ENCODE measurements at regions not wholly inside any gene's neighbourhood (a gene's known extent, or its start where the extent isn't known, plus 50 kb on each side); places are given as distances from the start of the nearest gene placed in this dataset.

- TF ChIP-seq CTCF (IDR thresholded peaks at IDR 0.05), result no peak
- intact Hi-C loops (cut with DNase I, micrococcal nuclease), result no loop called here
- Histone ChIP-seq H3K4me3 (no peak overlapping the region), H3K4me1 (ENCODE audit: low read depth) (no peaks in the 10 kb centered on the region), H3K36me3 (ENCODE audit: low read depth) (no peaks in the 10 kb centered on the region), H3K9me3 (peaks cover 44% of the 10 kb centered on the region)
- DNase-seq, result no peak
- no peak for ATAC-seq
These were observed 1104.1 kb upstream of the PHF14 start for GRCh38 chr7:9869566-9869965.

GRCh38 chr7:9870674-9871073 is 1103.0 kb upstream of the PHF14 start:
- intact Hi-C loops (cut with DNase I, micrococcal nuclease), result no loop called here

DNA sequence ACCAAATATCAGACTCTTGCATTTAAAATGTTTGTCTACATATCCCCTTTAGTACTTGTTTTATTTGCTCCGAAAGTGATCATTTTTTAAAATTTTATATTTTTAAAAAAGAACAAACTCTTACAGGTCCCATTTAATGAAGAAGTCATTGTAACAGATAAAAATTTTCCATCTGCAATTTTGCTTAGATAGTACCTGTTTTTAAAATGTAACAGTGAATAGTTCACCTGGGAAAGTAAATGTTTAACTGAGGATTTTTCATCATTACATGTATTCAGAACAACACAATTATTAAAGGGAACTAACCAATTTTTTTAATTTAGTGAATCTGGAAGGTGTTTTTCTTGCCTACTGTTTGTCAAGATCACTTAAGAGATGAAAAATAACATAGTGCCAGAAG is 1099.5 kb upstream of the PHF14 start:
- ATAC-seq, result no peak

More at GRCh38 chr7:9870674-9871073, 1103.0 kb upstream of the PHF14 start:
- H3K9me3 ChIP-seq, result peaks cover 46% of the 10 kb centered on the region
- no peak for TF ChIP-seq CTCF (IDR thresholded peaks at IDR 0.05)
- ATAC-seq (no peak), DNase-seq (no peak)
- H3K36me3 ChIP-seq (ENCODE audit: low read depth), result no peaks in the 10 kb centered on the region
- H3K4me3 ChIP-seq, result no peak overlapping the region
- no peaks in the 10 kb centered on the region for H3K4me1 ChIP-seq (ENCODE audit: low read depth)

GRCh38 chr7:9876053-9876452 is 1097.6 kb upstream of the PHF14 start:
- Histone ChIP-seq H3K36me3 (ENCODE audit: low read depth) (no peaks in the 10 kb centered on the region), H3K4me3 (no peak overlapping the region), H3K4me1 (ENCODE audit: low read depth) (no peaks in the 10 kb centered on the region), H3K9me3 (peaks cover 51% of the 10 kb centered on the region)
- DNase-seq, result no peak
- TF ChIP-seq CTCF (IDR thresholded peaks at IDR 0.05), result no peak
- intact Hi-C loops (cut with DNase I, micrococcal nuclease), result no loop called here
- ATAC-seq, result no peak

More for the DNA sequence above, 1099.5 kb upstream of the PHF14 start:
- Histone ChIP-seq H3K4me3 (no peak overlapping the region), H3K9me3 (peaks cover 48% of the 10 kb centered on the region), H3K36me3 (ENCODE audit: low read depth) (no peaks in the 10 kb centered on the region), H3K4me1 (ENCODE audit: low read depth) (no peaks in the 10 kb centered on the region)
- TF ChIP-seq CTCF (IDR thresholded peaks at IDR 0.05), result no peak
- intact Hi-C loops (cut with DNase I, micrococcal nuclease), result no loop called here
- no peak for DNase-seq

GRCh38 chr7:9889554-9889953 is 1084.1 kb upstream of the PHF14 start:
- intact Hi-C loops (cut with DNase I, micrococcal nuclease), result no loop called here
- DNase-seq, result no peak
- TF ChIP-seq CTCF (IDR thresholded peaks at IDR 0.05), result no peak
- Histone ChIP-seq H3K4me3 (no peak overlapping the region), H3K4me1 (ENCODE audit: low read depth) (no peaks in the 10 kb centered on the region), H3K9me3 (peaks cover 34% of the 10 kb centered on the region), H3K36me3 (ENCODE audit: low read depth) (no peaks in the 10 kb centered on the region)
- ATAC-seq, result no peak

DNA sequence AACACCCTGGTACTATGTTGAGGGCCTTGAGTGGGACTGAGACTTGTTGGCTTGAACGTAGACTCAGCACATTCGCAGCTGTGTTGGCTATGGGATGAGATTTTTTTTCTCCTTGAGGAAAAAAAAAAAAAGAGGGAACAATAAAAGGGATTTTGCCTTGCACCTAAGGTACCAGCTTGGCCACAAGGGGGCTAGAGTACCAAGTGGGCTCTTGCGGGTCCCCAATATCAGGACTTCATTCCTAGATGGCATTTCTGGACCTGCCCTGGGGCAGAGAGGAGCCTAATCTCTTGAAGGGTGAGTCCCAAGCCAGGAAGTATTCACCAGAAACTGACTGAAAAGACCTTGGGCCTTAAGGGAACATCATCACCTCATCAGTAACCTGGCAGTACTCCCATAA is 1083.6 kb upstream of the PHF14 start:
- H3K36me3 ChIP-seq (ENCODE audit: low read depth), result no peaks in the 10 kb centered on the region
- ATAC-seq, result no peak
- intact Hi-C loops (cut with DNase I, micrococcal nuclease), result no loop called here
- peaks cover 37% of the 10 kb centered on the region for H3K9me3 ChIP-seq
- H3K4me3 ChIP-seq, result no peak overlapping the region
- no peak for TF ChIP-seq CTCF (IDR thresholded peaks at IDR 0.05)
- no peaks in the 10 kb centered on the region for H3K4me1 ChIP-seq (ENCODE audit: low read depth)
- DNase-seq, result no peak
